Activated B cell treated with CpG ODN at 0.5 μM for 24 hours (primary cell): ENCODE measurements at regions not wholly inside any gene's neighbourhood (a gene's known extent, or its start where the extent isn't known, plus 50 kb on each side); places are given as distances from the start of the nearest gene placed in this dataset.

Source experiments
- ATAC-seq: fragments of 200-7000 bp; cut with Tn5 transposase; one replicate; pipeline ENCODE4 v1.10.0; 2021; ENCODE audit warnings: low read depth, mild to moderate bottlenecking, moderate library complexity
- CTCF ChIA-PET: fragments of 350-600 bp; sonication (Branson Sonifier 250); formaldehyde crosslinking; loops from one replicate; lab custom pipeline; 2021; ENCODE audit warnings: antibody characterized with exemption; lab: Charles Lee
- POLR2A ChIA-PET: fragments of 350-600 bp; sonication (Branson Sonifier 250); formaldehyde crosslinking; loops from one replicate; lab custom pipeline; 2021; ENCODE audit warnings: antibody characterized with exemption; lab: Charles Lee
- DNase-seq: peaks from one replicate; pipeline ENCODE4 v3.0.0; 2022
- H3K27ac Mint-ChIP-seq: one replicate; pipeline ENCODE4 v1.8.0; 2020; ENCODE audit warnings: mixed read lengths
- H3K27me3 Mint-ChIP-seq: one replicate; pipeline ENCODE4 v1.8.0; 2021; ENCODE audit warnings: mixed read lengths
- H3K36me3 Mint-ChIP-seq: one replicate; pipeline ENCODE4 v1.8.0; 2021; ENCODE audit warnings: low read depth, mixed read lengths
- H3K4me1 Mint-ChIP-seq: one replicate; pipeline ENCODE4 v1.8.0; 2021; ENCODE audit warnings: mixed read lengths
- H3K4me3 Mint-ChIP-seq: one replicate; pipeline ENCODE4 v1.8.0; 2020; ENCODE audit warnings: mild to moderate bottlenecking, mixed read lengths
- H3K9me3 Mint-ChIP-seq: one replicate; pipeline ENCODE4 v1.8.0; 2020; ENCODE audit warnings: mixed read lengths
- intact Hi-C: fragments of 100-400 bp; cut with micrococcal nuclease; formaldehyde crosslinking; loops from one replicate; pipeline ENCODE4 v1.15.1; 2024
- TF ChIP-seq, protein P1 (sequence below): fragments of 200-600 bp; IDR thresholded peaks from one replicate; pipeline ENCODE4 v1.8.0; 2022; ENCODE audit warnings: antibody characterized with exemption, mild to moderate bottlenecking

DNA sequence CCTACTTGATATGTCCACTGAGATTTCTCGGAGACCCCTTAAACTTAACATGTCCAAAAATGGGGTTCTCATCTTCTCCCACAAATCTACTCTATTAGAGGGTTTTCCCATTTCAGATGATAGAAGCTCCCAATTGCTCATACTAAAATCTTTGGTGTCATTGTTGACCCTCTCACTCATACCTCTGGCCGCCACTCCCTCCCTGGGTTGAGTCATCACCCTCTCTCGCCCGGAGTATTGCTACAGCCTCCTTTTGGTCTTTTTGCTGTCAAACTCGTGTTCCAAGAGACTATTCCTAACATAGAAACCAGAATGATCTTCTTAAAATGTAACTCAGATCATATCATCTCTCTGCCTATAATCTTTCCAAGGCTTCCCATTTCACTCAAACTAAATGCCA, 91.0 kb upstream of the GNAQ start:
- TF ChIP-seq, protein P1, sequence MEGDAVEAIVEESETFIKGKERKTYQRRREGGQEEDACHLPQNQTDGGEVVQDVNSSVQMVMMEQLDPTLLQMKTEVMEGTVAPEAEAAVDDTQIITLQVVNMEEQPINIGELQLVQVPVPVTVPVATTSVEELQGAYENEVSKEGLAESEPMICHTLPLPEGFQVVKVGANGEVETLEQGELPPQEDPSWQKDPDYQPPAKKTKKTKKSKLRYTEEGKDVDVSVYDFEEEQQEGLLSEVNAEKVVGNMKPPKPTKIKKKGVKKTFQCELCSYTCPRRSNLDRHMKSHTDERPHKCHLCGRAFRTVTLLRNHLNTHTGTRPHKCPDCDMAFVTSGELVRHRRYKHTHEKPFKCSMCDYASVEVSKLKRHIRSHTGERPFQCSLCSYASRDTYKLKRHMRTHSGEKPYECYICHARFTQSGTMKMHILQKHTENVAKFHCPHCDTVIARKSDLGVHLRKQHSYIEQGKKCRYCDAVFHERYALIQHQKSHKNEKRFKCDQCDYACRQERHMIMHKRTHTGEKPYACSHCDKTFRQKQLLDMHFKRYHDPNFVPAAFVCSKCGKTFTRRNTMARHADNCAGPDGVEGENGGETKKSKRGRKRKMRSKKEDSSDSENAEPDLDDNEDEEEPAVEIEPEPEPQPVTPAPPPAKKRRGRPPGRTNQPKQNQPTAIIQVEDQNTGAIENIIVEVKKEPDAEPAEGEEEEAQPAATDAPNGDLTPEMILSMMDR = no peak
- ChIA-PET CTCF (no interaction called here), POLR2A (no interaction called here)
- Mint-ChIP-seq H3K27me3 (peaks cover 51% of the 10 kb centered on the region), H3K9me3 (no peaks in the 10 kb centered on the region), H3K27ac (no peak overlapping the region), H3K4me3 (no peak overlapping the region), H3K4me1 (peaks cover 21% of the 10 kb centered on the region), H3K36me3 (no peaks in the 10 kb centered on the region)
- DNase-seq = no peak
- intact Hi-C loops = no loop called here
- no peak for ATAC-seq

DNA sequence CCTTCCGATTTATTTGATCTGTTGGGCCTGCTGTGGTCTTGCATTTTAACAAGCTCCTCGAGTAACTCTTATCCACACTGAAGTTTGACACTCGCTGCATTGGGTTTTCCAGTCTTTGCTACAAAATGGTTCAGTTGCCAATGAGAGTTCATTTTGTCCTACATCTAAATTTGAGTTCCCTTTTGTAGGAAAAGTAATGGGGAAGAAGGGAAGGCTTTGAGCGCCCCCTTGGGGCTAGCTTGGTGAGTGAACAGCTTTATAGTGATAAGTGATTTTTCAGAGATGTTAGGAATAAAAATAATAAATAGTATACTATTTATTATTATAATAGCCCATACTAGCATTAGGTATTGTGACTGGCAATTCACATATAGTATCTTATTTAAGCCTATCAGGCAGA, 89.9 kb upstream of the GNAQ start:
- H3K4me1 Mint-ChIP-seq = peaks cover 21% of the 10 kb centered on the region
- TF ChIP-seq, protein P1 = no peak
- POLR2A ChIA-PET = no interaction called here
- no peak for ATAC-seq
- no peaks in the 10 kb centered on the region for H3K9me3 Mint-ChIP-seq
- no peaks in the 10 kb centered on the region for H3K36me3 Mint-ChIP-seq
- intact Hi-C loops = no loop called here
- H3K27me3 Mint-ChIP-seq = peaks cover 47% of the 10 kb centered on the region
- DNase-seq = no peak
- H3K27ac Mint-ChIP-seq = no peak overlapping the region
- no peak overlapping the region for H3K4me3 Mint-ChIP-seq
- CTCF ChIA-PET = interaction anchor here (1.2 kb wide), 1 partner anchor 10 kb away, joined by 5 read pairs; no protein-coding TSS in a partner anchor

DNA sequence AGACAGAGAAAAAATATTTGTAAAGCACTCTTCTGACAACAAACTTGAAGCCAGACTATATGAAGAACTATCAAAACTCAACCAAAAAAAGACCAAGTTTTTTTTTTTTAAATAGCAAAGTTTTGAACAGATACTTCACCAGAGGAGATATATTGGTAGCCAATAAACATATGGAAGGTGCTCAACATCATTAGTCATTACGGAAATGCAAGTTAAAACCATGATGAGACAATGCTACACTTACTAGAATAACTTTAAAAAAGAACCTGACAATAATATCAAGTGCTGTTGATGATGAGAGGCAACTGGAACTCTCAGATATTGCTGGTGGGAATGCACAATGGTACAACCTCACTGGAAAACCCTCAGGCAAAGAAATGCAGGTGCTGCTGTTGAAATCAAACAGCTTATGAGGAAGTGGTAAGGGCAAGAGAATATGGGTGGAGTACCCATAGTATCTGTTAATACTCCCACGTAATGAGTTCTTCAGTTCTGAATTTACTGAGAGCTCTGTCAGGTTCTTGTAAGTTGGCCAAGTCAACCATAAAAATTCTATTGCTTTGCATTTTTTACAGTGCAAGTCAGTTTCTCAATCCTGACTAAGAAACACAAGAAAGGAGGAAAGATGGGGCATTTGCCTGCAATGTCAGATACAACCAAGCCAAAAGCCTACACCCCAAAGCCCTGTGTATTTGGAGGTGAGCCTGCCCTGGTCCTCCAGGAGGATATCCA, 87.3 kb upstream of the GNAQ start:
- DNase-seq = no peak
- Mint-ChIP-seq H3K27me3 (peaks cover 35% of the 10 kb centered on the region), H3K4me1 (peaks cover 25% of the 10 kb centered on the region), H3K27ac (peak overlapping the region; percentile 65), H3K9me3 (no peaks in the 10 kb centered on the region), H3K4me3 (peak overlapping the region; percentile 2), H3K36me3 (no peaks in the 10 kb centered on the region)
- CTCF ChIA-PET = no interaction called here
- intact Hi-C loops = no loop called here
- POLR2A ChIA-PET = interaction anchor here (1.1 kb wide), 1 partner anchor 17 kb away, joined by 3 read pairs; no protein-coding TSS in a partner anchor
- ATAC-seq = peak; percentile 83
- TF ChIP-seq, protein P1 = no peak

DNA sequence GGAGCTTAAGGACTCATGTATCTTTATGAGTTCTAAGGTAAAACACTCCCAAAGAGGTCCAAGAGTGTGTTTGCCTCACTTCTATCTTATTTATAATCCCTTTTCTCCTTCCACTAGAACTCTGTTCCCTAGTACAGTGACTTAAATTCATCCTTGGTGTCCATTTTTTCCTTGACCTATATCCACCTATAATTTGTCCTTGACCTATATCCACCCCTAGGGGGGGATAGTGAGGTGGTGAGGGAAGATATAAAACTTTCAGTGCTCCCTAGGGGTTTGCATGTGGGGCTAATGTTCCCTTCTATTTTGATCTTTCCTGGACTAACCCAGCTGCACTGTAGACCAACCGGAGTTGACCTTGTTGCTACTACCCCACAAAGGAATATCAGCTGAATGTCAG, 83.5 kb upstream of the GNAQ start:
- POLR2A ChIA-PET = no interaction called here
- intact Hi-C loops = loop anchor here (1.0 kb wide), 1 partner anchor 98 kb away; no protein-coding TSS in a partner anchor
- ATAC-seq (peak; percentile 56), DNase-seq (no peak)
- Mint-ChIP-seq H3K36me3 (no peaks in the 10 kb centered on the region), H3K4me1 (peaks cover 22% of the 10 kb centered on the region), H3K27ac (no peak overlapping the region), H3K27me3 (peaks cover 34% of the 10 kb centered on the region), H3K4me3 (no peak overlapping the region), H3K9me3 (no peaks in the 10 kb centered on the region)
- CTCF ChIA-PET = interaction anchor here (1.0 to 1.3 kb wide), 2 partner anchors 14 to 98 kb away, joined by 3 read pairs; no protein-coding TSS in a partner anchor
- TF ChIP-seq, protein P1 = no peak

DNA sequence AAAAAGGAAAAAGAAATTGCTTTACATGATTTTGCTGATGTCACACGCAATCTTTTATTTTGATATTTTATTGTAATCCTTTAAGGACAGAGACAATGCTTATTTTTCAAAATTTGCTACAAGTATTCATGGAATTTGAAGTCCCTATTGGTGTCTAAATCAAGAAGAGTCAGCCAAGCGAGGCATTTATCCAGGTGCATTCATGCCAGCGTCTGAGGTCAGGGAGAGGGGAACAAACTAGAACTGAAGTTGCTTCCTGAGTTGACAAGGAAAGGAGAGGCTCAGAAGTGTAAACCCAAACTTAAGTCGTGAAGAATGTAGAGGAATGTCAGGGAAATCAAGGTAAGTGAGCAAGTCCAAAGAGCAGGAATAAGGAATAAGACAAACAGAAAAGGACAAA, 83.0 kb upstream of the GNAQ start:
- ChIA-PET CTCF (interaction anchor here (1.0 to 1.3 kb wide), 2 partner anchors 13 to 99 kb away, joined by 3 read pairs; no protein-coding TSS in a partner anchor), POLR2A (no interaction called here)
- Mint-ChIP-seq H3K27me3 (peaks cover 34% of the 10 kb centered on the region), H3K4me1 (peaks cover 19% of the 10 kb centered on the region), H3K9me3 (no peaks in the 10 kb centered on the region), H3K27ac (no peak overlapping the region), H3K4me3 (no peak overlapping the region), H3K36me3 (no peaks in the 10 kb centered on the region)
- ATAC-seq (no peak), DNase-seq (no peak)
- TF ChIP-seq, protein P1 = no peak
- intact Hi-C loops = no loop called here
